HCT116 (cell line): ENCODE measurements at regions not wholly inside any gene's neighbourhood (a gene's known extent, or its start where the extent isn't known, plus 50 kb on each side); places are given as distances from the start of the nearest gene placed in this dataset.

ENCODE experiments used
- ATAC-seq: fragments of 200-7000 bp; cut with Tn5 transposase; 2 replicates; pipeline ENCODE4 v1.9.1; 2020; ENCODE audit warnings: mild to moderate bottlenecking, moderate library complexity
- BruUV-seq: library from RNA; stranded (reverse); fragments of 400-500 nt; replicated peaks from 2 replicates; lab custom pipeline; 2021; lab: Mats Ljungman, UMichigan
- CTCF ChIA-PET: fragments of 300-600 bp; sonication (Branson Sonifier 250); formaldehyde crosslinking; loops from one replicate; lab custom pipeline; 2021; ENCODE audit warnings: antibody characterized with exemption; lab: Charles Lee
- POLR2A ChIA-PET: fragments of 300-600, 350-600 bp; sonication (Branson Sonifier 250); formaldehyde crosslinking; loops from one replicate; lab custom pipeline; 2021; ENCODE audit warnings: antibody characterized with exemption; lab: Charles Lee
- RAD21 ChIA-PET, 2 experiments: fragments of 300-600 bp; sonication (Branson Sonifier 250); formaldehyde crosslinking; loops; one replicate each; lab custom pipeline; 2023; ENCODE audit warnings: low total read pairs in 2 of 2; ENCODE audit not compliant: uncharacterized antibody in 2 of 2, unreplicated experiment in 2 of 2, low non-redundant PET in 1 of 2; lab: Charles Lee
- DNase-seq: peaks from one replicate; pipeline ENCODE4 v3.0.0-alpha.2; 2010; ENCODE audit warnings: low read depth, low spot score
- H2AFZ ChIP-seq: fragments of 200-600 bp; shearing (Covaris generic), sonication (generic); 2 replicates; pipeline ENCODE4 v1.6.1; 2017; ENCODE audit warnings: low read depth, mixed run types, mixed read lengths, antibody characterized with exemption, low read length; ENCODE audit not compliant: poor library complexity, severe bottlenecking
- H3K27ac ChIP-seq: 2 replicates; pipeline ENCODE4 v1.5.1; 2012; ENCODE audit warnings: low read depth, low read length
- H3K27me3 ChIP-seq: fragments of 200-600 bp; sonication (generic); 2 replicates; pipeline ENCODE4 v1.6.1; 2016; ENCODE audit warnings: mixed run types, low read length, mixed read lengths; ENCODE audit not compliant: insufficient read depth
- H3K36me3 ChIP-seq, 2 experiments: fragments of 200-500 bp in 1 of 2; fragments of 200-600 bp in 1 of 2; sonication (Bioruptor generic) in 1 of 2; sonication (generic) in 1 of 2; 2 replicates each; pipeline versions ENCODE4 v1.5.1 to v1.6.1; 2014 to 2016; ENCODE audit warnings: low read length in 2 of 2, inconsistent platforms in 1 of 2, mixed read lengths in 1 of 2, mixed run types in 1 of 2; ENCODE audit not compliant: insufficient read depth in 2 of 2, control insufficient read depth in 1 of 2
- H3K4me1 ChIP-seq, 2 experiments: fragments of 200-600 bp in 1 of 2; sonication (generic) in 1 of 2; 2 replicates each; pipeline versions ENCODE4 v1.5.1 to v1.6.1; 2012 to 2017; ENCODE audit warnings: low read length in 2 of 2, inconsistent platforms in 1 of 2, mild to moderate bottlenecking in 1 of 2, mixed read lengths in 1 of 2, mixed run types in 1 of 2, moderate library complexity in 1 of 2; ENCODE audit not compliant: insufficient read depth in 2 of 2, control insufficient read depth in 1 of 2
- H3K4me2 ChIP-seq: fragments of 200-600 bp; sonication (generic); 2 replicates; pipeline ENCODE4 v1.6.1; 2017; ENCODE audit warnings: mixed run types, low read length, mixed read lengths
- H3K4me3 ChIP-seq, 2 experiments: fragments of 200-600 bp in 1 of 2; sonication (generic) in 1 of 2; replicated peaks in 1 of 2; 2 replicates each; pipeline ENCODE4 v1.5.1; 2011 to 2016; ENCODE audit warnings: low read length in 2 of 2, control low read depth in 1 of 2, low read depth in 1 of 2, mild to moderate bottlenecking in 1 of 2, mixed read lengths in 1 of 2, mixed run types in 1 of 2
- H3K79me2 ChIP-seq: fragments of 200-600 bp; sonication (generic); 2 replicates; pipeline ENCODE4 v1.6.1; 2017; ENCODE audit warnings: mild to moderate bottlenecking, mixed run types, low read length, moderate library complexity, mixed read lengths; ENCODE audit not compliant: insufficient read depth
- H3K9ac ChIP-seq: fragments of 200-600 bp; sonication (generic); 2 replicates; pipeline ENCODE4 v1.6.1; 2016; ENCODE audit warnings: low read length, mixed read lengths
- H3K9me2 ChIP-seq: fragments of 200-600 bp; sonication (generic), shearing (Covaris generic); 2 replicates; pipeline ENCODE4 v1.6.1; 2017; ENCODE audit warnings: mixed run types, mild to moderate bottlenecking, moderate library complexity; ENCODE audit not compliant: insufficient read depth
- H3K9me3 ChIP-seq, 2 experiments: fragments of 200-500 bp in 1 of 2; fragments of 200-600 bp in 1 of 2; sonication (Bioruptor generic) in 1 of 2; sonication (generic) in 1 of 2; 2 replicates each; pipeline ENCODE4 v1.6.1; 2014 to 2017; ENCODE audit warnings: low read length in 2 of 2, mixed read lengths in 2 of 2, inconsistent platforms in 1 of 2, low read depth in 1 of 2, mild to moderate bottlenecking in 1 of 2, mixed run types in 1 of 2, moderate library complexity in 1 of 2; ENCODE audit not compliant: control insufficient read depth in 1 of 2, insufficient read depth in 1 of 2
- H4K20me1 ChIP-seq: fragments of 200-600 bp; sonication (generic), shearing (Covaris generic); 2 replicates; pipeline ENCODE4 v1.6.1; 2017; ENCODE audit warnings: mixed run types, mild to moderate bottlenecking, moderate library complexity; ENCODE audit not compliant: insufficient read depth
- CBX3 ChIP-seq: IDR thresholded peaks from 2 replicates; pipeline ENCODE4 v1.6.1; 2012; ENCODE audit warnings: low read depth
- CEBPB ChIP-seq: IDR thresholded peaks from 2 replicates; pipeline ENCODE4 v1.6.1; 2012; ENCODE audit warnings: low read depth
- EGR1 ChIP-seq: IDR thresholded peaks from 2 replicates; pipeline ENCODE4 v1.6.1; 2012; ENCODE audit warnings: low read depth
- EZH2 ChIP-seq: fragments of 200-600 bp; sonication (generic); IDR thresholded peaks from 2 replicates; pipeline ENCODE4 v1.6.1; 2017; ENCODE audit warnings: antibody characterized with exemption, mixed run types
- EZH2phosphoT487 ChIP-seq: fragments of 200-600 bp; IDR thresholded peaks from 2 replicates; pipeline ENCODE4 v1.6.1; 2018; ENCODE audit warnings: antibody characterized with exemption, borderline replicate concordance
- FOSL1 ChIP-seq: IDR thresholded peaks from 2 replicates; pipeline ENCODE4 v1.6.1; 2012; ENCODE audit warnings: low read depth
- JUND ChIP-seq: IDR thresholded peaks from 2 replicates; pipeline ENCODE4 v1.6.1; 2012
- POLR2A ChIP-seq: IDR thresholded peaks from 2 replicates; pipeline ENCODE4 v1.7.0; 2011; ENCODE audit warnings: borderline replicate concordance; ENCODE audit not compliant: insufficient read depth, insufficient read length; ENCODE audit errors: extremely low read depth
- POLR2AphosphoS5 ChIP-seq: IDR thresholded peaks from 2 replicates; pipeline ENCODE4 v1.6.1; 2011; ENCODE audit warnings: mild to moderate bottlenecking, low read depth, low read length, moderate library complexity
- SIN3A ChIP-seq: IDR thresholded peaks from 2 replicates; pipeline ENCODE4 v1.6.1; 2012; ENCODE audit warnings: low read depth
- SP1 ChIP-seq: IDR thresholded peaks from 2 replicates; pipeline ENCODE4 v1.6.1; 2012; ENCODE audit warnings: low read depth
- SRF ChIP-seq: IDR thresholded peaks from 2 replicates; pipeline ENCODE4 v1.6.1; 2012; ENCODE audit warnings: low read depth
- YY1 ChIP-seq: IDR thresholded peaks from 2 replicates; pipeline ENCODE4 v1.6.1; 2011; ENCODE audit warnings: low read length, low read depth, moderate library complexity, mild to moderate bottlenecking; ENCODE audit not compliant: insufficient replicate concordance; ENCODE audit errors: extremely low read depth
- ZNF274 ChIP-seq: fragments of 200-500 bp; sonication (Bioruptor generic); IDR thresholded peaks from 2 replicates; pipeline ENCODE4 v1.6.1; 2014; ENCODE audit warnings: mild to moderate bottlenecking, low read depth, low read length, inconsistent platforms
- intact Hi-C: fragments of 100-400 bp; cut with micrococcal nuclease; formaldehyde crosslinking; loops from 2 replicates; pipeline ENCODE4 v1.10.0; 2022
- TF ChIP-seq, protein P1 (sequence below): IDR thresholded peaks from 2 replicates; pipeline ENCODE4 v1.6.1; 2011; ENCODE audit warnings: mild to moderate bottlenecking, low read length, moderate library complexity; ENCODE audit not compliant: insufficient replicate concordance; ENCODE audit errors: extremely low read depth
- TF ChIP-seq, protein P2 (sequence below): IDR thresholded peaks from 2 replicates; pipeline ENCODE4 v1.6.1; 2012; ENCODE audit warnings: low read depth
- TF ChIP-seq, protein P3 (sequence below), 3 experiments: fragments of 200-600 bp in 1 of 3; sonication (generic) in 1 of 3; IDR thresholded peaks in 2 of 3; conservative IDR thresholded peaks in 1 of 3; 2 replicates each; pipeline ENCODE4 v1.5.1; 2012 to 2017; ENCODE audit warnings: low read depth in 2 of 3, low read length in 2 of 3, antibody characterized with exemption in 1 of 3, borderline replicate concordance in 1 of 3, control low read depth in 1 of 3, mild to moderate bottlenecking in 1 of 3, mixed read lengths in 1 of 3, mixed run types in 1 of 3, moderate library complexity in 1 of 3; ENCODE audit not compliant: insufficient read depth in 1 of 3
- TF ChIP-seq, protein P4 (sequence below): IDR thresholded peaks from 2 replicates; pipeline ENCODE4 v1.6.1; 2012

DNA sequence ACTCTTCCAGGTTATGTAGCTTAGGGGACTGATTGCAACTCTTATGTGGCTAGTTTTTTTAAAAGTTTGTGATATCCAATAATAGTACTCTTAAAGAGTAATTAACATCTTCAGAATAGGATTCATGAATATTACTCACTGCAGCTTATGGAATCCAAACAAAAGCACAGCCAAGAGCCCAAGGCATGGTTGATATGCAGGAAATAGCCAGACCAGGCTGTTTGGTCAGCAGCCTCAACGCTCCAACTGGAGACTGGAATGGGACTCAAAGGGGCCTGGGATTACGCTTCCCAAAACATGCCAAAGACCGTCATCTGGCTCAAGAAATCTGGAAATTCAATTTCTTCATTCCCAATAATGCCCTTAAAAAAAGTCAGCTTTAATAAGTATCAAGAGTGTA is 268.6 kb downstream of the SEC61B start (continued):
- TF ChIP-seq CEBPB = no peak

DNA sequence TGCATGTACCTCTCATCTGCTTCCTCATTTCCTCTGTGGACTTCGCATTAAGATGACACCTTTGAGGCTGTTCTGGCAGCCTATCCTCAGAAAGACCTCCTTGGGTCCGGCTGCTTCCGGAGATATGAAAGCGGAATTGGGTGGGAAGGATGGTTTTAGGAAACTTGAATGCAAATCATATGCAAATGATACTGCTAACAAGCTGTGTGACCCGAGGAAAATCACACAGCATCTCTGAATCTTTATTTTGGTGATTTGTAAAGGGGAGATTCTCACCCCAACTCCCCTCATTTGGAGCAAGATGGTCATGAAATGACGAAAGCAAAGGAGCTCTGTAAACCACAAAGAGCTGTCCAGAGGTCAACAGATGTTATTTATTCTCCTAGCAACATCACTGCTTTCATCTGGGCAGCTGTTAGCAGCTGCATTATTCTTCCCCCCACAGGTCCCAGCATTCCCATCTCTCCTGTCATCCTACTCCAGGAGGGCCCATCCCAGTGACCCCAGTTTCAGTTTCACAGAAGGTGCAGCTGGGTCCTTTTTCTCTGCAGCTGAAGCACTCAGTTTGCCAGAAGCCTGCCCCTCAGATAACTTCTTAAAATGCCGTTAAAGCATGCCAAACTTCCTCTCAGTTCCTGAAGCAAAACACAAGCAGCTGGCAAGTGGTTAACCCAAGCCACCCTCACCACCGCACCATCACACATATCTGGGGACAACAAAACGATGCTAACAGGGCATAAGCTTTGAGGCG is 269.5 kb downstream of the SEC61B start:
- ATAC-seq = no peak
- TF ChIP-seq YY1 (no peak), FOSL1 (no peak), EZH2phosphoT487 (no peak), POLR2AphosphoS5 (no peak), CBX3 (no peak), EZH2 (no peak), SIN3A (no peak), SRF (no peak), EGR1 (no peak), JUND (no peak), POLR2A (no peak), CEBPB (no peak), SP1 (no peak), ZNF274 (no peak)
- TF ChIP-seq, protein P1, sequence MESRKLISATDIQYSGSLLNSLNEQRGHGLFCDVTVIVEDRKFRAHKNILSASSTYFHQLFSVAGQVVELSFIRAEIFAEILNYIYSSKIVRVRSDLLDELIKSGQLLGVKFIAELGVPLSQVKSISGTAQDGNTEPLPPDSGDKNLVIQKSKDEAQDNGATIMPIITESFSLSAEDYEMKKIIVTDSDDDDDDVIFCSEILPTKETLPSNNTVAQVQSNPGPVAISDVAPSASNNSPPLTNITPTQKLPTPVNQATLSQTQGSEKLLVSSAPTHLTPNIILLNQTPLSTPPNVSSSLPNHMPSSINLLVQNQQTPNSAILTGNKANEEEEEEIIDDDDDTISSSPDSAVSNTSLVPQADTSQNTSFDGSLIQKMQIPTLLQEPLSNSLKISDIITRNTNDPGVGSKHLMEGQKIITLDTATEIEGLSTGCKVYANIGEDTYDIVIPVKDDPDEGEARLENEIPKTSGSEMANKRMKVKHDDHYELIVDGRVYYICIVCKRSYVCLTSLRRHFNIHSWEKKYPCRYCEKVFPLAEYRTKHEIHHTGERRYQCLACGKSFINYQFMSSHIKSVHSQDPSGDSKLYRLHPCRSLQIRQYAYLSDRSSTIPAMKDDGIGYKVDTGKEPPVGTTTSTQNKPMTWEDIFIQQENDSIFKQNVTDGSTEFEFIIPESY = no peak
- TF ChIP-seq, protein P2, sequence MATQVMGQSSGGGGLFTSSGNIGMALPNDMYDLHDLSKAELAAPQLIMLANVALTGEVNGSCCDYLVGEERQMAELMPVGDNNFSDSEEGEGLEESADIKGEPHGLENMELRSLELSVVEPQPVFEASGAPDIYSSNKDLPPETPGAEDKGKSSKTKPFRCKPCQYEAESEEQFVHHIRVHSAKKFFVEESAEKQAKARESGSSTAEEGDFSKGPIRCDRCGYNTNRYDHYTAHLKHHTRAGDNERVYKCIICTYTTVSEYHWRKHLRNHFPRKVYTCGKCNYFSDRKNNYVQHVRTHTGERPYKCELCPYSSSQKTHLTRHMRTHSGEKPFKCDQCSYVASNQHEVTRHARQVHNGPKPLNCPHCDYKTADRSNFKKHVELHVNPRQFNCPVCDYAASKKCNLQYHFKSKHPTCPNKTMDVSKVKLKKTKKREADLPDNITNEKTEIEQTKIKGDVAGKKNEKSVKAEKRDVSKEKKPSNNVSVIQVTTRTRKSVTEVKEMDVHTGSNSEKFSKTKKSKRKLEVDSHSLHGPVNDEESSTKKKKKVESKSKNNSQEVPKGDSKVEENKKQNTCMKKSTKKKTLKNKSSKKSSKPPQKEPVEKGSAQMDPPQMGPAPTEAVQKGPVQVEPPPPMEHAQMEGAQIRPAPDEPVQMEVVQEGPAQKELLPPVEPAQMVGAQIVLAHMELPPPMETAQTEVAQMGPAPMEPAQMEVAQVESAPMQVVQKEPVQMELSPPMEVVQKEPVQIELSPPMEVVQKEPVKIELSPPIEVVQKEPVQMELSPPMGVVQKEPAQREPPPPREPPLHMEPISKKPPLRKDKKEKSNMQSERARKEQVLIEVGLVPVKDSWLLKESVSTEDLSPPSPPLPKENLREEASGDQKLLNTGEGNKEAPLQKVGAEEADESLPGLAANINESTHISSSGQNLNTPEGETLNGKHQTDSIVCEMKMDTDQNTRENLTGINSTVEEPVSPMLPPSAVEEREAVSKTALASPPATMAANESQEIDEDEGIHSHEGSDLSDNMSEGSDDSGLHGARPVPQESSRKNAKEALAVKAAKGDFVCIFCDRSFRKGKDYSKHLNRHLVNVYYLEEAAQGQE = no peak
- TF ChIP-seq, protein P3, sequence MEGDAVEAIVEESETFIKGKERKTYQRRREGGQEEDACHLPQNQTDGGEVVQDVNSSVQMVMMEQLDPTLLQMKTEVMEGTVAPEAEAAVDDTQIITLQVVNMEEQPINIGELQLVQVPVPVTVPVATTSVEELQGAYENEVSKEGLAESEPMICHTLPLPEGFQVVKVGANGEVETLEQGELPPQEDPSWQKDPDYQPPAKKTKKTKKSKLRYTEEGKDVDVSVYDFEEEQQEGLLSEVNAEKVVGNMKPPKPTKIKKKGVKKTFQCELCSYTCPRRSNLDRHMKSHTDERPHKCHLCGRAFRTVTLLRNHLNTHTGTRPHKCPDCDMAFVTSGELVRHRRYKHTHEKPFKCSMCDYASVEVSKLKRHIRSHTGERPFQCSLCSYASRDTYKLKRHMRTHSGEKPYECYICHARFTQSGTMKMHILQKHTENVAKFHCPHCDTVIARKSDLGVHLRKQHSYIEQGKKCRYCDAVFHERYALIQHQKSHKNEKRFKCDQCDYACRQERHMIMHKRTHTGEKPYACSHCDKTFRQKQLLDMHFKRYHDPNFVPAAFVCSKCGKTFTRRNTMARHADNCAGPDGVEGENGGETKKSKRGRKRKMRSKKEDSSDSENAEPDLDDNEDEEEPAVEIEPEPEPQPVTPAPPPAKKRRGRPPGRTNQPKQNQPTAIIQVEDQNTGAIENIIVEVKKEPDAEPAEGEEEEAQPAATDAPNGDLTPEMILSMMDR (IDR thresholded peaks at IDR 0.05 in 2 of 3, conservative IDR thresholded peaks at IDR 0.05 in 1 of 3; ENCODE audit: borderline replicate concordance in 1 of 3, insufficient read depth in 1 of 3, low read depth in 2 of 3, low read length in 2 of 3) = no peak
- TF ChIP-seq, protein P4, sequence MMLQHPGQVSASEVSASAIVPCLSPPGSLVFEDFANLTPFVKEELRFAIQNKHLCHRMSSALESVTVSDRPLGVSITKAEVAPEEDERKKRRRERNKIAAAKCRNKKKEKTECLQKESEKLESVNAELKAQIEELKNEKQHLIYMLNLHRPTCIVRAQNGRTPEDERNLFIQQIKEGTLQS = no peak
- TF ChIP-seq, all 23 proteins: peak for 0
- H2AFZ ChIP-seq = no peak overlapping the region
- H4K20me1 ChIP-seq = no peaks in the 10 kb centered on the region
- no peaks in the 10 kb centered on the region for H3K4me1 ChIP-seq
- no peak for DNase-seq
- H3K9me2 ChIP-seq = no peaks in the 10 kb centered on the region
- no peaks in the 10 kb centered on the region for H3K27me3 ChIP-seq
- H3K36me3 ChIP-seq = no peaks in the 10 kb centered on the region
- ChIA-PET CTCF (no interaction called here), POLR2A (no interaction called here), RAD21 (no interaction called here)
- H3K79me2 ChIP-seq = no peaks in the 10 kb centered on the region
- no peak overlapping the region for H3K4me3 ChIP-seq
- H3K9ac ChIP-seq = no peak overlapping the region
- intact Hi-C loops = no loop called here
- BruUV-seq = no TSS peak
- no peak overlapping the region for H3K4me2 ChIP-seq
- no peaks in the 10 kb centered on the region for H3K9me3 ChIP-seq
- no peak overlapping the region for H3K27ac ChIP-seq
